NCI-H2171 (cell line): ENCODE measurements at regions not wholly inside any gene's neighbourhood (a gene's known extent, or its start where the extent isn't known, plus 50 kb on each side); places are given as distances from the start of the nearest gene placed in this dataset.
"Not testable (repeated sequence)": the region's sequence is repeated elsewhere in the genome, so short reads cannot be mapped to it uniquely, and the experiment has no call there.

Source experiments
- DNase-seq: peaks from one replicate; lab custom pipeline; 2025; lab: John Stamatoyannopoulos, UW

GRCh38 chr9:90226839-90227338 is 415.7 kb downstream of the DIRAS2 start:
- peak; percentile 11 for DNase-seq

DNA sequence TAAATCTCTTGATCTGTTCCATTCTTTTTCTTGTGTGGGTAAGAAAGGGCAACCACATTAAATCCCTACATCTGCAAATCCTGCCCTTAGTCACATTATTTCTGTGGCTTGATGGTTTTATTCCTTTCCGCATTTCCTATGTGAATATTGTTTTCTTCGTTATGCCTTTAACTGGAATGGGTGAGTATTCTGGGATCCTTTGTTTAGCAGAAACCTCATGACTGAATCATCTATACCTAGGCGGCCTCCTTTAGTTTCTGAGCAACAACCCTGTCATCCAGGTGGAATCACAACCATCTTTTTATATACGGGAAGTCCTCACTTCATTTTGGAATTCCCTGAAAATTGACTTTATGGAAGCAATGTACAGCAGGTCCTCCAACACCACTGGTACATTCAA is 409.5 kb downstream of the DIRAS2 start:
- DNase-seq: not testable (repeated sequence)

DNA sequence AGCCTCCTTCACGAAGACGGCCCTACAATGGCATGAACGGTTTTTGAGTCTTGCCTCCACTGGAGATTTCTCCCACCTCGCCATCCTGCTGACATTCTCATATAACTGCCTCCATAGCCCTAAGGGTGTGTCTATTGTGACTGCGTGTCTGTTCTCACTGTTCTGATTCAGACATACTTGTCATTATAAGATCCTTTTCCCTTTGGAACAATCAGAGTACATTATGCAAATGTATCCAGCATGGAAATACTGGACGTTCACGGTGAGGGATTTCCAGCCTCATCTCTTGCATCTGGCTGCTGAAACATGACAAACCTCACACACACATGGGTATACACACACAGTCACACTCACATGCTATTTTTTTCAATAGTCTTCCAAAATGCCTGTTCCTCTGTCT is 402.1 kb downstream of the DIRAS2 start:
- no peak for DNase-seq

DNA sequence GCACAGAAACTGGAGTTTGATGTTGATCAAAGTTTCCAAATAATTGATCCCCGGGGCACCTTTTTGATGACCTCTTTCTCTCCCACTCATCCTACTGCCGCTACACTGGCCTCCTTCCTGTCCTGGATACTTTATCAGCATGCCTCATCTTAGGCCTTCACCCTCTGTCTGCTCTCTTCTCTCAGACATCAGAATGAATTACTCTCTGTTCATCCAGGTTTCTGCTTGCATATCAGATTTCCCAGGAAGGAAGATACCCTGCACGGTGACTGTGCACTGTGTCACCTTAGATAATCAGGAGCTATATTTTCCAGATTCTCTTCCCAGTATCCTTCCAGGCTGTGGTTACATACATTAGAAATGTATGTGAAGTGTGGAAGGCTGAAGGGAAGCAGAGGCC is 397.0 kb downstream of the DIRAS2 start:
- no peak for DNase-seq

DNA sequence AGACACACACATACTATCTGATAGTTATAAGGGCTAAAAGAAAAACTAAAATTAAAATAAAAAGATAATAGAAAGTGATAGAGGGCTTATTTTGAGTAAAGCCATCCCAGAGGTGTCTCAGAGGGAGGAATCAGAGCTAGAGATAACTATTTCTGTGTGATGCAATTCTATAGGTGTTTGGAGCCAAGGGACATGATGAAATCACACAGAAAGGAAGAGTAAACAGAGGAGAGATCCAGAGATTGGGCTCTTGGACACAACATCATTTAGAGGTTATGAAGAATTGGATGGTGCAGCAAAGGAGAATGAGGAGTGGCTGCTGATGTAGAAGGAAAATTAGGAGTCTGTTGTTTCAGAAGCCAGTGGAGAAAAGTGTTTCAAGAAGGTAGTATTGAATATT is 393.5 kb downstream of the DIRAS2 start:
- DNase-seq: no peak

DNA sequence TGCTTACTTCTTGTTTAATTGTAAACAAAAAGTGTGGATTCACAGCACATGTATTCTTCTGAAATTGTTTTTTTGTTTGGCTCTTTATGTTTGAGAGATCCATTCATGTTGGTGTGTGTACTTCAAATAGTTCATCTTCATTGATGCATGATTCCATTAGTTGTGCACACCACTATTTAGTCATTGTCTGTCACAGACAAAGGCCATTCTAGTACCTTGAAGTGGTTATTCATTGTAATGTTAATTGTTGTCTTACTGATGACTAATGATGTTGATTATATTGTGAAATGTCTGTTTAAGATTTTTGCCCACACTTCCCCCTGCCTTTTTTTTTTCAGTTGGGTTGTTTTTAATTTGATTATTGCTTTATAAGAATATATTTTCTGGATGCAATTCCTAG is 391.3 kb downstream of the DIRAS2 start:
- no peak for DNase-seq

- DNase-seq: no peak
Observed at GRCh38 chr9:90256345-90256744, 386.3 kb downstream of the DIRAS2 start.

GRCh38 chr9:90259311-90260246 is 383.0 kb downstream of the DIRAS2 start:
- DNase-seq: no peak

- no peak for DNase-seq
Observed at GRCh38 chr9:90261698-90262097, 380.9 kb downstream of the DIRAS2 start.

DNA sequence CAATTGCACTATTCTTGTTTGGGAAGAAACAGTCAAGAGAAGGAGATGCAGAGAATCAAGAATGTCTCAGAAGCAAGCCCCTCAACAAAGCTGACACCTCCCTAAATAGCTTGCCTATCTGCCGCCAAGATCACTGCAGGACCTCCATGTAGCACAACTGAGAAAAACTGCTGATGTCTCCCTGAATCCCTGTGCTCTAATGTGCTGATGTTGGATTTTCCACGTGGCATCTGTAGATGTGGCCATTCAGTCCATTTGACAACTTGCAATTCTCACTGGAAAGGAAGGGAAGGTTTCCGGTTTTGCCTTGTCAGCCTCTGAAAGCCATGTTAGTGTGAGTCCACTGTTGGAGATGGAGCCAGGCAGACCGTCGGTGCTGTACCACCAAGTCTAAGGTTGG is 374.0 kb downstream of the DIRAS2 start:
- no peak for DNase-seq

DNA sequence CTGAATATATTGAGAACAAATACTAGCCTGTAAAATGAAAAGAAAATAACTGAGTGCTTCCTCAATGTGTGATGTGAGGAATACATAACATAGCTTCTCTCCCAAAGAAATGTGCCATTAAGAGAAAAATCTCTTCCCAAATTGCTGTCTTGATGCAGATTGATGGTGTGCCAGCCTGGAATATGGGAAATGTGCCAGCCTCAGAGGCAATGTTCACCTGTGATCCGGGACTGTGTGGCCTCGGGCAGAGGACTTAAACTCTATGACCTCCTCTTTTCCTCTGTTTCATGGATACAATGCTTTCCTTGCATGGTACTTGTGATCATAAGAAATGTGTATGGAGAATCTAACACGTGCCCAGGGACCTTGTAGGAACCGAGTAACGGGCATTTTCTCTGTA is 370.9 kb downstream of the DIRAS2 start:
- DNase-seq: no peak

DNA sequence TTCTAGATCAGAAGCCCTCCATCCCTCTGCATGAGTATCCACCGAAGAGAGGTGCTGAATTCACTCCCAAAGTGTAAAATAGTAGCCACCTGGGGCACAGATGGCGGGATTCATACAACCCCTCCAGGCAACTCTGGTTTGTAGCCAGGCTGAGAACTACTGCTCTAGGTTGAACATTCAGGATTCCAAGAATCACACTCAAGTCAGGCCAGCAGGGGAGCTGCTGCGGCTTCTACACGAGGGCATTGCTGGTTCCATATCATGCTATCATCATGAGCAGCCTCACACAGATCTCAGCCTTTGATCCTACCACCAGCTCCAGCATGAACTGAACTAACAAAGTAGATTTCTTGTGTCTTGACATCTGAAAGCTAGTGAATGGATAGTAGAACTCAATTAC is 367.9 kb downstream of the DIRAS2 start:
- no peak for DNase-seq

DNA sequence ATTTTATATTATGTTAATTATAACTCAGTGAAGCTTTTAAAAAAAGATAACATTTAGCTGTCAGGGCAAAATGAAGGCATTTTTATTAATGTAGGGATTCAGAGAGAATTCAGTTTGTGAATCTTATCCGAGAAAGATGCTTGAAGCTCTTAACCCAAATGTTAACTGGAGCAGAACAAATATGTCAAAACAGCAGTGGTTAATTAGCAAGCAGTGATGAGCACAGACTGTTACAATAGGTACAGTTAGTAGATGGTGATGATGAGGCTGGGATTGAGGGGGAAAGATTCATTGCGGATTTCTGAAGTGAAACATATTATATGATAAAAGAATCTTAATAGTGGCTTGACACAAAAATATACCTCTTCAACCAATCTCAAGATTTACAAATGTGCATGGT is 356.7 kb downstream of the DIRAS2 start:
- DNase-seq: peak; percentile 11

- no peak for DNase-seq
Observed at GRCh38 chr9:90287567-90288274, 354.9 kb downstream of the DIRAS2 start.

DNA sequence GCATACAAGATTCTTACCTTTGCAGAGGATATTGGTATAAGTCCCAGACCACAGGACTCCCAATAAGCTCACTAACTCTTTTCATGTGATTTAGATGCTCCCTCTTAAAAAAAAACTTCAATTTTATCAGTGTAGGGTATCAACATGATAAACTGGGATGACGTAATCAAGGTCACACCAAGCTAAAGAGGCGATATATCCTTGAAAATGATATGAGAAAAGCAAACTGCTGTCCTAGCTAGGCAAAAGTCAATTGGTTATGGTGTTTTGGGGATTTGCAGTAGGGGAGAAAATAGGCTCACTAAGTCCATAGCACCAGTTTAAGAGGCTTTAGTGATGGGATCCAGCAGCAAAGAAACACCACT is 354.4 kb downstream of the DIRAS2 start:
- no peak for DNase-seq

DNA sequence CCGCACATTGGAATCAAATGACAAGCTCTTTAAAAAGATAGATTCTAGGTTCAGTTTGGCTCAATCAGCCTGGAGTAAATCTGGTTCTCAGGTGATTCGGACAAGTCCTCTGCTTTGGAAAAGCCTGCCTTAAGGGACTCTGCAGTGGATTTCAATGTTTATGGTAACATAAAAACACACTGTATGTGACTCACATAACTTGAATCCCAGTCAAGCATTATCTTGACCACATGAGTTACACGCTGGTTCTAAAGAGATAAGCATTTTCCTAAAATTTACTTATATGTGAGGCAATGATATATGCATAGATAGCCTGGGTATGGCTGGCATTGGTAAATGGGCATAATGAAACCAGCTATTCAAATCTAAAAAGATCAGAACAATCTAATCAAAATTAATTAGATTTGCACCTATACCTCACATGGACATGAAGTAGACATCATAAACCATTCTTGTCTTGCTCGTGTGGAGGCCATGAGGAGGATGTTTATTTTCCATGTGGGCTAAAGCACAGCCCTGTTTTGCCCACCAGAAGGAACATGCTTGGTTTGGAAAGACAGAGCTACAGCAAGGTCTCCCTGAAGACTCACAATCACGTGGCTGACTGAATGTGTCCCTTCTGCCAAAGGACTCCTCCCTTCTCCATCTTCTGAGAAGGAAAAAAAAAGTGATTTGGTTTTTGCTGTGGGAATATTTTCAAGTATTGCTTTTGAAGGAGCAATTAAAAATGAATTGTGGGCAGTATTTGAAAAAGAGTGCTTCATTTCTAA is 351.7 kb downstream of the DIRAS2 start:
- no peak for DNase-seq

DNA sequence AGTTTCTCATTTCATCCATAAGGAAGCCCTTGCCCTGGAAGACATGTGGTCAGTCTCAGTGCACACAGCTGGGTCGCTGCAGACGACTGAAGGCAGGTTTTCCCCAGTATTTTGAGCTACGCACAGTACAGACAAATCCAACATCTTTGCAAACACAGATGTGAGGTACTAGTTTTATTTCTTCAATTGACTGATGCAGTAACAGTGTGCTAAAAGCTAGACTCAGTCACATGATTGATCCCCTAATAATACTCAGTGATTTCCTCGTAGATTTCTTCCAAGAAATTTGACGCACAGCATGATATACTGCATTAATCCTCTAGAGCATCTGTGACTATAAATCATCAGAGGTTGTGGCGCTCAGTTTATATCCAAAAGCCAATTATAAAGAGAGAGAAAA is 346.1 kb downstream of the DIRAS2 start:
- peak; percentile 11 for DNase-seq

DNA sequence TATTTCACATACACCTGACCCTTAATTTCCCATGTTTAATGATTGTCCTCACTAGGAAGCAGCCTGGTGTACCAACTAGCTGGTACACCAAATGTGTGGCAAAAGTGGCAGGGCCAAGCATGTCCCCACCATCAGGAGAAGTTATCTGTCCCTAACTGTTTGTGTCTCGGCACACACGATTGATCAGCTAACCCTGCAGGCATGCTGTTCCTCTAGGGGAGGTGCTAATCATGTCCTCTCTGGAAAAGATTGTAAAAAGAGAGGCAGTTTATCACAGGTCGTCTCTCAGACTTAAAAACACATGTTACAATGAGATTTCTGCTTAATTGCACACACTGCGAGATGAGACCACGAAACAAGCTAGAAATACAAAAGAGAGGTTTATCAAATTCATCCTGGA is 342.7 kb downstream of the DIRAS2 start:
- peak; percentile 34 for DNase-seq

- DNase-seq: no peak
Observed at GRCh38 chr9:90300611-90301276, 341.9 kb downstream of the DIRAS2 start.

DNA sequence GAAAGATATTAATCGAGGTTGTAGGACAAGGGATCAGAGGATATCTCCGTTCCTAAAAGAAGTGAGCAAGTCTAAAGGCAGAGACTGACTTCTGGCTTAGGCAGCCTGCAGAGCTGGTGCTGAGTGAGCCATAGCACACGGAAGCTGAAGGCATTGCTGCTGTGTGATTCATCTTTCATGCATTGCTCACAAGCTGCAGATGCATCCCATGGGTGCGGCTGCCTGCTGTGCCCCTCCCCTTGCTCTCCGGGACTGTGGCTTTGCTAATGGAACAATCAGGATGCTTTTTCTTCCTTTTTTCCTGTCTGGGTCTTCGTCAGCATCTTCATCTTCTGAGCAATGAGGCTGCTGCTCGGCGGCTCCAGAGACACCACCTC is 341.4 kb downstream of the DIRAS2 start:
- peak; percentile 32 for DNase-seq

DNA sequence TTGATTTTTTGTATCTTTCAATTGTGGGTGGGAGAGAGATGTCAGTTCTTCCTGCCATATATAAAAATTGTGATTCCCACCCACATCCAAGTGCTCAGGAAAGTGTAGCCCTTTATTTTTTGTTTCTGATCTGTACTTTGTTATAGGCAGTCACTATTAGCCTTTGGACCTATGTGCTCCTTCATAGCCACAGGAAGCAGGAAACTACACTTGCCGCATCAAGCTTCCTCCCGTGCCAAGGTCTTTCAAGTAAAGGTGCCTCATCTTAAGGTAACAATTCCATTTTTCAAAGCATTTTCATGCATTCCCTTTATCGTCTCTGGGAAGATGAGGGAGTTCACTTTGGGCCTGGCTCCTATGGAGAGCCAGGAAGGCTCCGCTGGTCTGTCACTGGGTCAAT is 339.0 kb downstream of the DIRAS2 start:
- DNase-seq: no peak

DNA sequence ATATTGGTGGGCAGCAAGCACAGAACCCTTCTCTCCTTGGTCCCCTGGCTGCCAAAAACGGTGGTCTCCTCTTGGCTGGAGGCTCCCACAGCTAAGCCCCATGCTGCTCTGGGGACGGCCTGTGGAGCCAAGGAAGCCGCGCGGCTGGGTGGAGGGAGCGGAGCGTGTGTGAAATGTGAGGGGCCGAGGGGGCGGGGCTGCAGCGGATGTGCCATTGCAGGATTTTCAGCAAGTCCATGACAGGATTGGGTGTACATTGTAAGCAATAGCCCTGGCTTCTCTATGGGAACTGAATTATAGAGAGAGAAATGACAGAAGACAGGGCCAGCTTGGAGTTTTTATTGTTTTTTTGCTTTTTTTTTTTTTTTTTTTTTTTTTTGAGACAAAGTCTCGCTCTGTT is 336.5 kb downstream of the DIRAS2 start:
- DNase-seq: no peak
